ENCODE measurements at regions not wholly inside any gene's neighbourhood (a gene's known extent, or its start where the extent isn't known, plus 50 kb on each side); places are given as distances from the start of the nearest gene placed in this dataset.

- H3K36me3 ChIP-seq (ENCODE audit: control insufficient read depth in 2 of 2, extremely low read depth in 1 of 2, insufficient read depth in 2 of 2, low read length in 2 of 2) = no peaks in the 10 kb centered on the region
- no peak for TF ChIP-seq EZH2 (IDR thresholded peaks at IDR 0.05; ENCODE audit: low read length)
- TF ChIP-seq, protein P1, sequence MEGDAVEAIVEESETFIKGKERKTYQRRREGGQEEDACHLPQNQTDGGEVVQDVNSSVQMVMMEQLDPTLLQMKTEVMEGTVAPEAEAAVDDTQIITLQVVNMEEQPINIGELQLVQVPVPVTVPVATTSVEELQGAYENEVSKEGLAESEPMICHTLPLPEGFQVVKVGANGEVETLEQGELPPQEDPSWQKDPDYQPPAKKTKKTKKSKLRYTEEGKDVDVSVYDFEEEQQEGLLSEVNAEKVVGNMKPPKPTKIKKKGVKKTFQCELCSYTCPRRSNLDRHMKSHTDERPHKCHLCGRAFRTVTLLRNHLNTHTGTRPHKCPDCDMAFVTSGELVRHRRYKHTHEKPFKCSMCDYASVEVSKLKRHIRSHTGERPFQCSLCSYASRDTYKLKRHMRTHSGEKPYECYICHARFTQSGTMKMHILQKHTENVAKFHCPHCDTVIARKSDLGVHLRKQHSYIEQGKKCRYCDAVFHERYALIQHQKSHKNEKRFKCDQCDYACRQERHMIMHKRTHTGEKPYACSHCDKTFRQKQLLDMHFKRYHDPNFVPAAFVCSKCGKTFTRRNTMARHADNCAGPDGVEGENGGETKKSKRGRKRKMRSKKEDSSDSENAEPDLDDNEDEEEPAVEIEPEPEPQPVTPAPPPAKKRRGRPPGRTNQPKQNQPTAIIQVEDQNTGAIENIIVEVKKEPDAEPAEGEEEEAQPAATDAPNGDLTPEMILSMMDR (optimal IDR thresholded peaks at IDR 0.05 in 1 of 3, IDR thresholded peaks at IDR 0.05 in 1 of 3, conservative IDR thresholded peaks at IDR 0.05 in 1 of 3; ENCODE audit: extremely low read depth in 1 of 3, insufficient read depth in 2 of 3, low read length in 3 of 3) = no peak
- H3K4me1 ChIP-seq (ENCODE audit: control insufficient read depth, extremely low read depth, insufficient read depth, low read length) = peaks cover 27% of the 10 kb centered on the region
- dilution Hi-C loops (cut with MboI; ENCODE audit: extremely low pct_ligation_motif_present, low sequenced_read_pairs) = no loop called here
- no peak overlapping the region for H3K4me3 ChIP-seq (ENCODE audit: control insufficient read depth in 2 of 3, extremely low read depth in 1 of 3, insufficient read depth in 2 of 3, low read depth in 1 of 3, low read length in 3 of 3)
- peaks cover 9% of the 10 kb centered on the region for H3K79me2 ChIP-seq (ENCODE audit: control insufficient read depth, insufficient read depth, low read length)
- H3K9me3 ChIP-seq (ENCODE audit: control insufficient read depth, low read depth, low read length) = no peaks in the 10 kb centered on the region
- no peaks in the 10 kb centered on the region for H3K9me1 ChIP-seq (ENCODE audit: control insufficient read depth, extremely low read depth, insufficient read depth, low read length)
- H2AFZ ChIP-seq (ENCODE audit: control insufficient read depth, low read length) = no peak overlapping the region
- H3K27me3 ChIP-seq (ENCODE audit: control insufficient read depth, extremely low read depth, insufficient read depth, low read length) = no peaks in the 10 kb centered on the region
- no peak overlapping the region for H3K4me2 ChIP-seq (ENCODE audit: control insufficient read depth, extremely low read depth, insufficient read depth, low read depth, low read length)
- no peaks in the 10 kb centered on the region for H4K20me1 ChIP-seq (ENCODE audit: control insufficient read depth, extremely low read depth, insufficient read depth, low read length)
- H3K9ac ChIP-seq (ENCODE audit: control insufficient read depth, extremely low read depth, insufficient read depth, low read length) = no peak overlapping the region
- no peak for FAIRE-seq
- no peak for DNase-seq (ENCODE audit: low read depth, low spot score)
- no peak overlapping the region for H3K27ac ChIP-seq (ENCODE audit: control insufficient read depth, insufficient read depth, low read length)
Measured at GRCh38 chr11:129252621-129253020, 60.5 kb upstream of the ARHGAP32 start.

- dilution Hi-C loops (cut with MboI; ENCODE audit: extremely low pct_ligation_motif_present, low sequenced_read_pairs) = no loop called here
- no peaks in the 10 kb centered on the region for H3K9me3 ChIP-seq (ENCODE audit: control insufficient read depth, low read depth, low read length)
Measured at GRCh38 chr11:129251067-129251466, 58.9 kb upstream of the ARHGAP32 start.

More at GRCh38 chr11:129251067-129251466, 58.9 kb upstream of the ARHGAP32 start:
- Histone ChIP-seq H3K4me3 (ENCODE audit: control insufficient read depth in 2 of 3, extremely low read depth in 1 of 3, insufficient read depth in 2 of 3, low read depth in 1 of 3, low read length in 3 of 3) (no peak overlapping the region), H3K9me1 (ENCODE audit: control insufficient read depth, extremely low read depth, insufficient read depth, low read length) (no peaks in the 10 kb centered on the region), H3K4me2 (ENCODE audit: control insufficient read depth, extremely low read depth, insufficient read depth, low read depth, low read length) (no peak overlapping the region), H2AFZ (ENCODE audit: control insufficient read depth, low read length) (no peak overlapping the region), H3K27me3 (ENCODE audit: control insufficient read depth, extremely low read depth, insufficient read depth, low read length) (no peaks in the 10 kb centered on the region), H3K4me1 (ENCODE audit: control insufficient read depth, extremely low read depth, insufficient read depth, low read length) (peaks cover 40% of the 10 kb centered on the region), H4K20me1 (ENCODE audit: control insufficient read depth, extremely low read depth, insufficient read depth, low read length) (no peaks in the 10 kb centered on the region), H3K36me3 (ENCODE audit: control insufficient read depth in 2 of 2, extremely low read depth in 1 of 2, insufficient read depth in 2 of 2, low read length in 2 of 2) (no peaks in the 10 kb centered on the region), H3K27ac (ENCODE audit: control insufficient read depth, insufficient read depth, low read length) (no peak overlapping the region), H3K9ac (ENCODE audit: control insufficient read depth, extremely low read depth, insufficient read depth, low read length) (no peak overlapping the region), H3K79me2 (ENCODE audit: control insufficient read depth, insufficient read depth, low read length) (peaks cover 13% of the 10 kb centered on the region)
- DNase-seq (ENCODE audit: low read depth, low spot score) (no peak), FAIRE-seq (no peak)
- TF ChIP-seq, protein P1 (optimal IDR thresholded peaks at IDR 0.05 in 1 of 3, IDR thresholded peaks at IDR 0.05 in 1 of 3, conservative IDR thresholded peaks at IDR 0.05 in 1 of 3; ENCODE audit: extremely low read depth in 1 of 3, insufficient read depth in 2 of 3, low read length in 3 of 3) = no peak
- no peak for TF ChIP-seq EZH2 (IDR thresholded peaks at IDR 0.05; ENCODE audit: low read length)
